H1 (cell line): ENCODE measurements at regions not wholly inside any gene's neighbourhood (a gene's known extent, or its start where the extent isn't known, plus 50 kb on each side); places are given as distances from the start of the nearest gene placed in this dataset.

Experiments
- CTCF ChIA-PET: fragments of 300-600 bp; sonication (Branson Sonifier 250); formaldehyde crosslinking; loops from one replicate; lab custom pipeline; 2021; ENCODE audit not compliant: partially characterized antibody; lab: Charles Lee
- POLR2A ChIA-PET: fragments of 300-600 bp; sonication (Branson Sonifier 250); formaldehyde crosslinking; loops from one replicate; lab custom pipeline; 2021; ENCODE audit warnings: inconsistent platforms; ENCODE audit not compliant: partially characterized antibody; lab: Charles Lee
- DNase-seq, 2 experiments: peaks; one replicate each; pipeline versions ENCODE4 v3.0.0 to v3.0.0-alpha.2; 2010 to 2022; ENCODE audit warnings: low spot score in 2 of 2, low read depth in 1 of 2, mixed read lengths in 1 of 2
- FAIRE-seq: peaks from 2 replicates; lab custom pipeline; 2011; peaks lifted over from hg19 to GRCh38; lab: Jason Lieb, UNC
- H2AFZ ChIP-seq: 2 replicates; pipeline ENCODE4 v1.8.1; 2012; ENCODE audit warnings: low read length, inconsistent platforms
- H2AK5ac ChIP-seq: 2 replicates; pipeline ENCODE4 v1.6.1; 2013; ENCODE audit warnings: low read depth, low read length
- H2BK120ac ChIP-seq: replicated peaks from 2 replicates; pipeline ENCODE3; 2013; ENCODE audit warnings: low read depth, low read length, inconsistent platforms
- H2BK12ac ChIP-seq: 2 replicates; pipeline ENCODE4 v1.6.1; 2013; ENCODE audit warnings: low read depth, low read length
- H2BK15ac ChIP-seq: 2 replicates; pipeline ENCODE4 v1.6.1; 2013; ENCODE audit warnings: low read length
- H2BK20ac ChIP-seq: 2 replicates; pipeline ENCODE4 v1.6.1; 2013; ENCODE audit warnings: low read length
- H2BK5ac ChIP-seq: 2 replicates; pipeline ENCODE4 v1.6.1; 2013; ENCODE audit warnings: low read depth, low read length
- H3K14ac ChIP-seq: 2 replicates; pipeline ENCODE4 v1.6.1; 2013; ENCODE audit warnings: inconsistent platforms; ENCODE audit not compliant: insufficient read length
- H3K18ac ChIP-seq: 2 replicates; pipeline ENCODE4 v1.6.1; 2013; ENCODE audit warnings: low read length; ENCODE audit errors: extremely low read depth
- H3K23ac ChIP-seq: 2 replicates; pipeline ENCODE4 v1.6.1; 2013; ENCODE audit warnings: inconsistent platforms; ENCODE audit not compliant: insufficient read length
- H3K23me2 ChIP-seq: 2 replicates; pipeline ENCODE4 v1.6.1; 2013; ENCODE audit warnings: low read depth, low read length
- H3K27ac ChIP-seq: 2 replicates; pipeline ENCODE4 v1.6.1; 2011; ENCODE audit warnings: low read depth, low read length, inconsistent platforms
- H3K27me3 ChIP-seq, 4 experiments: replicated peaks in 1 of 4; 1 replicate in 1 of 4; 2 replicates in 3 of 4; pipeline versions ENCODE4 v1.6.1 to v1.8.1; 2011 to 2013; ENCODE audit warnings: low read length in 3 of 4, mild to moderate bottlenecking in 3 of 4, inconsistent platforms in 2 of 4, mixed read lengths in 2 of 4, moderate library complexity in 1 of 4; ENCODE audit not compliant: control insufficient read depth in 3 of 4, insufficient read depth in 3 of 4; ENCODE audit errors: extremely low read depth in 1 of 4
- H3K36me3 ChIP-seq, 4 experiments: 2 replicates each; pipeline versions ENCODE4 v1.6.1 to v1.8.1; 2011 to 2013; ENCODE audit warnings: mild to moderate bottlenecking in 4 of 4, low read length in 3 of 4, moderate library complexity in 2 of 4, control low read depth in 1 of 4, inconsistent platforms in 1 of 4; ENCODE audit not compliant: insufficient read depth in 4 of 4, control insufficient read depth in 2 of 4
- H3K4ac ChIP-seq: replicated peaks from 2 replicates; pipeline ENCODE3; 2013; ENCODE audit warnings: low read length, low read depth, mixed read lengths, inconsistent platforms; ENCODE audit not compliant: insufficient read length
- H3K4me1 ChIP-seq, 4 experiments: replicated peaks in 1 of 4; 1 replicate in 1 of 4; 2 replicates in 3 of 4; pipeline versions ENCODE4 v1.6.1 to v1.8.1; 2011 to 2013; ENCODE audit warnings: low read length in 3 of 4, inconsistent platforms in 2 of 4, mixed read lengths in 1 of 4; ENCODE audit not compliant: insufficient read depth in 4 of 4, control insufficient read depth in 3 of 4
- H3K4me2 ChIP-seq, 2 experiments: 2 replicates each; pipeline versions ENCODE4 v1.6.1 to v1.8.1; 2011 to 2013; ENCODE audit warnings: low read depth in 2 of 2, low read length in 2 of 2, control low read depth in 1 of 2, inconsistent platforms in 1 of 2, mild to moderate bottlenecking in 1 of 2; ENCODE audit not compliant: insufficient read depth in 1 of 2
- H3K4me3 ChIP-seq, 4 experiments: fragments of 200-600, 300-600 bp in 1 of 4; sonication (generic), shearing (Covaris generic), sonication (Bioruptor Twin) in 1 of 4; 2 replicates each; pipeline versions ENCODE4 v1.5.1 to v1.8.1; 2011 to 2016; ENCODE audit warnings: low read length in 4 of 4, low read depth in 3 of 4, control low read depth in 2 of 4, inconsistent platforms in 2 of 4, mild to moderate bottlenecking in 2 of 4, mixed read lengths in 1 of 4, moderate library complexity in 1 of 4; ENCODE audit not compliant: insufficient read depth in 2 of 4; ENCODE audit errors: extremely low read depth in 1 of 4
- H3K56ac ChIP-seq: replicated peaks from 2 replicates; pipeline ENCODE3; 2013; ENCODE audit warnings: low read depth, mild to moderate bottlenecking, mixed read lengths, low read length, inconsistent platforms; ENCODE audit not compliant: insufficient read length
- H3K79me1 ChIP-seq: 2 replicates; pipeline ENCODE4 v1.6.1; 2013; ENCODE audit warnings: low read depth, low read length, control low read depth
- H3K79me2 ChIP-seq, 2 experiments: 2 replicates each; pipeline versions ENCODE4 v1.6.1 to v1.8.1; 2012 to 2013; ENCODE audit warnings: low read length in 2 of 2, mild to moderate bottlenecking in 2 of 2, inconsistent platforms in 1 of 2; ENCODE audit not compliant: insufficient read depth in 2 of 2, control insufficient read depth in 1 of 2
- H3K9ac ChIP-seq, 4 experiments: replicated peaks in 1 of 4; 1 replicate in 1 of 4; 2 replicates in 3 of 4; pipeline versions ENCODE4 v1.6.1 to v1.8.1; 2011 to 2013; ENCODE audit warnings: low read depth in 3 of 4, low read length in 3 of 4, control low read depth in 2 of 4, mild to moderate bottlenecking in 2 of 4, moderate library complexity in 2 of 4, inconsistent platforms in 1 of 4; ENCODE audit errors: extremely low read depth in 1 of 4
- H3K9me3 ChIP-seq, 2 experiments: 2 replicates each; pipeline versions ENCODE4 v1.6.1 to v1.8.1; 2012 to 2013; ENCODE audit warnings: mild to moderate bottlenecking in 2 of 2, moderate library complexity in 2 of 2, control low read depth in 1 of 2, inconsistent platforms in 1 of 2, low read depth in 1 of 2, low read length in 1 of 2, mixed read lengths in 1 of 2; ENCODE audit not compliant: insufficient read depth in 2 of 2
- H4K20me1 ChIP-seq, 2 experiments: replicated peaks in 1 of 2; 2 replicates each; pipeline versions ENCODE3 to v1.8.1; 2011 to 2013; ENCODE audit warnings: inconsistent platforms in 2 of 2, low read length in 2 of 2, mild to moderate bottlenecking in 1 of 2; ENCODE audit not compliant: insufficient read depth in 2 of 2, control insufficient read depth in 1 of 2
- H4K5ac ChIP-seq: 2 replicates; pipeline ENCODE4 v1.6.1; 2013; ENCODE audit warnings: low read length, low read depth, mixed read lengths, inconsistent platforms; ENCODE audit not compliant: insufficient read length
- H4K8ac ChIP-seq: 2 replicates; pipeline ENCODE4 v1.8.0; 2013; ENCODE audit warnings: mild to moderate bottlenecking, moderate library complexity, low read length, inconsistent platforms; ENCODE audit not compliant: insufficient read depth; ENCODE audit errors: extremely low read depth
- H4K91ac ChIP-seq: replicated peaks from 2 replicates; pipeline ENCODE3; 2013; ENCODE audit warnings: low read length, mixed read lengths, inconsistent platforms; ENCODE audit not compliant: insufficient read length
- GTF2F1 ChIP-seq: IDR thresholded peaks from 2 replicates; pipeline ENCODE4 v1.6.1; 2012; ENCODE audit warnings: low read depth, low read length, improper control_type of control experiment, borderline replicate concordance
- KDM5A ChIP-seq: fragments of 200-600 bp; IDR thresholded peaks from 2 replicates; pipeline ENCODE4 v1.7.1; 2012; ENCODE audit warnings: mild to moderate bottlenecking, low read length, inconsistent platforms, mixed read lengths
- RAD21 ChIP-seq, 2 experiments: IDR thresholded peaks in 1 of 2; conservative IDR thresholded peaks in 1 of 2; 2 replicates each; pipeline ENCODE4 v1.6.1; 2011; ENCODE audit warnings: low read depth in 2 of 2, low read length in 2 of 2, improper control_type of control experiment in 1 of 2, inconsistent platforms in 1 of 2, mild to moderate bottlenecking in 1 of 2, moderate library complexity in 1 of 2
- WGBS, 2 experiments: shearing (Covaris generic) in 1 of 2; methylation state at CpG; one replicate each; pipeline versions ENCODE4 v1.1.6 to v1.1.7; 2013 to 2015; ENCODE audit warnings: low lambda C conversion rate in 2 of 2, mixed read lengths in 2 of 2, inconsistent platforms in 1 of 2, low coverage in 1 of 2, missing lambda C conversion rate in 1 of 2; ENCODE audit not compliant: insufficient replicate concordance in 2 of 2, insufficient coverage in 1 of 2, insufficient read length in 1 of 2; ENCODE audit errors: extremely low coverage in 1 of 2, missing lambda C conversion rate in 1 of 2; 5-methylcytosine and 5-hydroxymethylcytosine counted together

DNA sequence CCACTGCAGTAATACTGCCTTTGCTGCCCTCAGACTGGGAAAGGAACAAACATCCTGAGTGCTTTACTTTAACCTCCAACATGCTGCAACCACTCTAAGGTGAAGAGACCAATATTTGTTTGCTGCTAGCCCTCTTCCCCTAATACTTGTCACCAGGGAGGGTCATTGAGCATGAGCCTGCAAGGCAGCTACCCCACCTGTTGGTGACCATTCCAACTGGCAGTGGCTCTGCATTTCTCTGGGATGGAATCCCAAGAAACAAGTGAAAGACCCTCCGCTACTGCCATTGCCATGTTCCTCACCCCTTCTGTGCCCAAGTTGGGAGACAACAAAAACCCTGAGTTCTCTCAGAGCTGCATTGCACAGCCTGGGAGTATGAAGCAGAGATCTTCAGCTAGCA is 462.7 kb downstream of the ZBBX start:
- POLR2A ChIA-PET: no interaction called here
- H4K20me1 ChIP-seq: no peaks in the 10 kb centered on the region
- no peak for FAIRE-seq
- TF ChIP-seq GTF2F1 (no peak), KDM5A (no peak), RAD21 (IDR thresholded peaks at IDR 0.05 in 1 of 2, conservative IDR thresholded peaks at IDR 0.05 in 1 of 2; ENCODE audit: low read depth in 2 of 2, low read length in 2 of 2) (peak in 1 of 2 experiments; percentile 41; a peak in 3 of 4 replicates)
- TF ChIP-seq, all 59 proteins: peak for 1
- no peak overlapping the region; the same call in 1 of the 2 replicates for H2BK5ac ChIP-seq
- no peak overlapping the region for H3K4ac ChIP-seq
- WGBS, 2 experiments: 100% methylated on average over 1 of the region's 1 CpG; no CpG with 5 or more reads in 1 of the 2 experiments
- H3K79me1 ChIP-seq: no peaks in the 10 kb centered on the region
- H3K4me3 ChIP-seq: no peak overlapping the region
- H2AK5ac ChIP-seq: peak overlapping the region; percentile 65; the same call in 1 of the 2 replicates
- no peaks in the 10 kb centered on the region for H3K36me3 ChIP-seq
- H4K8ac ChIP-seq: no peak overlapping the region
- no peak for DNase-seq
- no peak overlapping the region for H3K27ac ChIP-seq
- no peak overlapping the region for H2BK20ac ChIP-seq
- no peak overlapping the region for H2BK120ac ChIP-seq
- no peak overlapping the region for H3K56ac ChIP-seq
- CTCF ChIA-PET: interaction anchor here (1.0 to 1.7 kb wide), 2 partner anchors 9 to 18 kb away, joined by 3 to 5 read pairs; no protein-coding TSS in a partner anchor
- no peak overlapping the region for H3K23ac ChIP-seq
- H2BK12ac ChIP-seq: no peak overlapping the region
- no peak overlapping the region for H3K18ac ChIP-seq
- no peaks in the 10 kb centered on the region for H3K9me3 ChIP-seq
- H4K91ac ChIP-seq: no peak overlapping the region
- no peaks in the 10 kb centered on the region for H3K27me3 ChIP-seq
- no peaks in the 10 kb centered on the region for H3K23me2 ChIP-seq
- no peaks in the 10 kb centered on the region for H3K79me2 ChIP-seq
- H2BK15ac ChIP-seq: no peak overlapping the region
- no peak overlapping the region for H3K9ac ChIP-seq
- H3K4me2 ChIP-seq: no peak overlapping the region
- no peaks in the 10 kb centered on the region for H3K4me1 ChIP-seq
- no peak overlapping the region for H3K14ac ChIP-seq
- H4K5ac ChIP-seq: no peak overlapping the region
- H2AFZ ChIP-seq: no peak overlapping the region
